ENCODE measurements at regions not wholly inside any gene's neighbourhood (a gene's known extent, or its start where the extent isn't known, plus 50 kb on each side); places are given as distances from the start of the nearest gene placed in this dataset.

- TF ChIP-seq EZH2 (IDR thresholded peaks at IDR 0.05; ENCODE audit: low read length, missing control alignments): no peak
- TF ChIP-seq CTCF (conservative IDR thresholded peaks at IDR 0.05 in 1 of 2, IDR thresholded peaks at IDR 0.05 in 1 of 2; ENCODE audit: low read depth in 1 of 2, low read length in 2 of 2): no peak
Observed at GRCh38 chr2:129428086-129428660, 551.3 kb upstream of the RAB6C start.
